Fibroblast of mammary gland (primary cell): ENCODE measurements at regions not wholly inside any gene's neighbourhood (a gene's known extent, or its start where the extent isn't known, plus 50 kb on each side); places are given as distances from the start of the nearest gene placed in this dataset.

Experiments
- DNase-seq: peaks from one replicate; pipeline ENCODE4 v3.0.0-alpha.2; 2010; ENCODE audit warnings: low read depth
- H3K4me3 ChIP-seq: 2 replicates; pipeline ENCODE4 v1.5.1; 2011; ENCODE audit warnings: low read depth, mild to moderate bottlenecking, low read length, moderate library complexity; ENCODE audit not compliant: control insufficient read depth
- TF ChIP-seq, protein P1 (sequence below): conservative IDR thresholded peaks from 2 replicates; pipeline ENCODE4 v1.5.1; 2011; ENCODE audit warnings: low read depth, low read length, inconsistent platforms; ENCODE audit not compliant: control insufficient read depth, insufficient read depth

DNA sequence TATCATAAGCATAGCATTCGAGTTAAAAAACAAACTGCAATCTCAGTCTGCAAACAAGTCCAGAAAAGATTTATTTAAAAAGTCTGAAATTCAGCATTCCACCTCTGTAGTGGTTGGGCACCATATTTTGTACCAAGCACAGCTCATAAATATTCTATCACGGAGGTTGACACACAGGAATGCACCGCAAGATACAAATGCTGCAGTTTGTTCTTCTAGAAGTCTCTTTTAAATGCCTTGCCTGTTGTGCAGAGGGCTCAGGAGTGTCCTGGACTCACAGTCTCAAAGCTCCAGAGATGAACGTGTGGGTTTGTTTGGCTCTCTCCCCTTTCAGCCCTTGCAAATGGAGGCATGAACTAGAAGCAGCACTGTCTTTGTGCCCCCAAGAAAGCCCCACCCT lies 212.4 kb upstream of the USP24 start:
- TF ChIP-seq, protein P1, sequence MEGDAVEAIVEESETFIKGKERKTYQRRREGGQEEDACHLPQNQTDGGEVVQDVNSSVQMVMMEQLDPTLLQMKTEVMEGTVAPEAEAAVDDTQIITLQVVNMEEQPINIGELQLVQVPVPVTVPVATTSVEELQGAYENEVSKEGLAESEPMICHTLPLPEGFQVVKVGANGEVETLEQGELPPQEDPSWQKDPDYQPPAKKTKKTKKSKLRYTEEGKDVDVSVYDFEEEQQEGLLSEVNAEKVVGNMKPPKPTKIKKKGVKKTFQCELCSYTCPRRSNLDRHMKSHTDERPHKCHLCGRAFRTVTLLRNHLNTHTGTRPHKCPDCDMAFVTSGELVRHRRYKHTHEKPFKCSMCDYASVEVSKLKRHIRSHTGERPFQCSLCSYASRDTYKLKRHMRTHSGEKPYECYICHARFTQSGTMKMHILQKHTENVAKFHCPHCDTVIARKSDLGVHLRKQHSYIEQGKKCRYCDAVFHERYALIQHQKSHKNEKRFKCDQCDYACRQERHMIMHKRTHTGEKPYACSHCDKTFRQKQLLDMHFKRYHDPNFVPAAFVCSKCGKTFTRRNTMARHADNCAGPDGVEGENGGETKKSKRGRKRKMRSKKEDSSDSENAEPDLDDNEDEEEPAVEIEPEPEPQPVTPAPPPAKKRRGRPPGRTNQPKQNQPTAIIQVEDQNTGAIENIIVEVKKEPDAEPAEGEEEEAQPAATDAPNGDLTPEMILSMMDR: no peak
- no peak for DNase-seq
- H3K4me3 ChIP-seq: no peak overlapping the region

DNA sequence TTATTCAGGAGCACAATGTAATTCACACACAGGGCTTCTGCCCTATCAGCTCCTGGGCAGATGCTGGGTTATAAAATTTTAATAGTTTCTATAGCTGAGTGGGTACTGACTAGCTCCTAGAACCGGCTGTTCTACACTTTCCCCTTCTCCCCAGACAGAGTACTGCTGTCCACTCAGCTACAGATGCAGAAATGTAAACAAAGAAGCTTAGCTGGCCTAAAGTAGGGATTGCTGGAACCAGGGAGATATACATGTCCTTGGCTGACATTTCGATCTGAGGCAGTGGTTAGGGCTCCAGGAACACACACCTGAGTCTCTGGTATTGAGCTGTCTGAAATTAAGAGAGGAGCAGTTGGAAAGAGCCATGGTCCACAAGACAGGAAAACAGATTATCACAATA lies 211.5 kb upstream of the USP24 start:
- DNase-seq: no peak
- TF ChIP-seq, protein P1: no peak

DNA sequence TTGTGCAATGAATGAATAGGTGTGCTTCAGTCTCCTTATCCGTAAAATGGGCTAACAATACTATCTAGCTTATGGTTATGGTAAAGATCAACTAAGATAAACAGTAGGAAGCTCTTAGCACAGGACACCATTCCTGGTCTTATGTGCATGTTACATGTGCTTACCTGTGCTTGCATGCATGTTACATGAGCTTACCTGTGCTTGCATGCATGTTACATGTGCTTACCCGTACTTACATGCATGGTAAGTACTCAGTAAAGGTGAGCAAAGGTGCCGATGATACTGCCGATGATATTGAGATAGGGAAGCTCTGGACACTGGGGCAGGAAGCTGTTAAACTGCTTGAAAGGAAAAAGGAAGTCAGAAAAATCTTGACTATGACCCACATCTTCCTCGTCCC lies 211.0 kb upstream of the USP24 start:
- DNase-seq: no peak
- TF ChIP-seq, protein P1: no peak
- H3K4me3 ChIP-seq: no peak overlapping the region

More for the DNA sequence above, 211.5 kb upstream of the USP24 start:
- no peak overlapping the region for H3K4me3 ChIP-seq

DNA sequence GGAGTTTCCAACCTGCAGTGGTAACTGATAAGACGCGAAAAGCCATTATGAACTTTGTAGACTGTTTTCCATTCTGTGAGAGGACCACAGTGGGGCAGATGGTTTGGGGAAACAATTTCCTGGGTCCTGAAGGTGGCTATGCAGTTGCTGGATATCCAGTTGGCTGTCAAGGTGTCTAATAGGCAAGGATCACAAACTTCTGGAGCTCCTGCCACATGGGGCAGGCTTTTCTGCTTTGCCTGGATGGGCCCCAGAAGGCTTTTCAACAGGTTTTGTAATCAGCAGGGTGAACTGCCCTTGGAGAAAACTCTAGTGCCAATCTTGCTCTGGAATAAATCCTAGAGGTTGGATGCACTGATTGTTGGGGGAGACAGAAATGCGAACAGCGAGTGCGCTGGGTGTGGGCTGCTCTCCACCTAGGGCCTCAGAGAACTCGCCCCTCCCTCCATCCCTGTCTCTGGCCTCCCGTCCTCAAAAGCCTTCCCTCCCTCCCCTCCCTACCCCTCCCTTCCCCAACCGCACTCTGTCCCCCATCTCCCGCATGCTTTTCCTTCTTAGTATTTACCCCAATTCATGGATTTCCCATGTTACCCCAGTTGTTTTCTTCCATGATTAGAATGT lies 210.3 kb upstream of the USP24 start:
- H3K4me3 ChIP-seq: no peak overlapping the region
- DNase-seq: no peak
- TF ChIP-seq, protein P1: no peak

DNA sequence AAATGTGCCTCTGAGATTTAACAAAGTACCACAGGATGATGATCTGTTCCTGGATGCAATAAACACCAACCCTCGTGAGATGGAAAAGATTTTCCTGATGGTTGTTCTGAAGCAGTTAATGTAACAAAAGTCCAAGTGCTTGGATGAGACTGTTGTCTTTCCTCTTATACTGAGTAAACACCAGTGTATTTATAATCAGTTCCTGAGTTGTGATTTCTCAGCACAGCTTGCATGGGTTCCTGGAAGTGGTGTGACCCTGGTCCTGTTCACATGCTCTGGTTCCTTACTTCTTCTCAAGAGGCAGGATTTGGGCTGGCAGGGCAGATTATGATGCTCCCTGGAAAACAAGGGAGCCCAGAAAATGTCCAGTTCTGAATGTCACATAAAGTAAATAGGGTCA lies 208.2 kb upstream of the USP24 start:
- no peak for DNase-seq
- TF ChIP-seq, protein P1: no peak
- no peak overlapping the region for H3K4me3 ChIP-seq

DNA sequence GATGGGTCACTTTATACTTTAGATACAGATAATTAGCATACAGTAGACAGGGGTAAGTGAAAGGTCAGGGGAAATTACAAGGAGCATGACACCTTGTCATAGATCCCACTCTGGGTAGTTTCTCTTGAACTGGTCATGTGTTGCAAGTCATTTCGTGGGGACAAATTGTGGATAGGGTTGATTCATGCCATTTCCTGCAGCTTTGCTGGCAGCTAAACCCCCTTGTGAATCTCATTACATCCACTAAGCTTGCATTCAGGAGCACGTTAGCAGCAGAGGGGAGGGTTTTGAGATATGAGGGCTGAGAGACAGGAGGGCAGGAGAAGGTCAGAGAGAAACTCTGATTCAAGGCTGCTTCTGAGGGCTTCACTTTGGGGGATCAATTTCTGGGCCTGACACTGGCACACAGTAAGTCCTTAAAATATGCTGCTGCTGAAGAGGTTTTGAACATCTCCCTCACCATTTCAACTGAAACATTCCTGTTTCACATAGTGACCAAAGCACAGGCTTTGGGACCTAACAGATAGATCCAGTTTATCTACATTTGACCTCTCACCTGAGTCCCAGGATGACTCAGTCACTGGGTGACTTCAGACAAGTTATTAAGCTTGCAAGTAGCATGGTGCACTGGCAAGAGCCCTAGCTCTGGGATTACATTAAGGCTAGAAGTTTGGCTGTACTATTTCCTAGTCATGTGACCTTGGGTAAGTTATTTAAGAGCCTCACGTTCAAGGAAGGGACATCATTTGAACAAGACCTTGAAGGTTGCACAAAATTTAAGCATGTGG lies 206.0 kb upstream of the USP24 start:
- H3K4me3 ChIP-seq: no peak overlapping the region
- TF ChIP-seq, protein P1: no peak
- peak; percentile 73 for DNase-seq

DNA sequence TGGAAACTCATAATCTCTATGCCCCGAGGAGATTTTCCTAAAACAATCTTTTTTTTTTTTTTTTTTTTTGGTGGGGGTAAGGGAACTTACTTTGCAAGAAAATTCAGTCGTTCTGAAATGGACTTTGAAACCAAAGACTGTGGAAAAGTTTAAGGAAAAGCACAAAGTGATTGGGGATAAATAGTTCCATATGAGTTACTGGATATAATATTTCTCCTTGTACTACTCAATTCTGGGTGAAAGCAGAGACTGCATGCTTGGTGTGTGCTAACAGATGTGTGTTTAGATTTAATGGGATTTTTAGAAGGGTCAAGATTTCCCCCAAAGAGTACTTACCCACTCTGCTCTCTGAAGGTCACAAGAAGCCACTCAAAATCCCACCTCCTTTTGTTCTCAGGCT lies 204.9 kb upstream of the USP24 start:
- no peak for DNase-seq
- H3K4me3 ChIP-seq: no peak overlapping the region
- TF ChIP-seq, protein P1: no peak
